HG02610 (cell line): ENCODE measurements at regions not wholly inside any gene's neighbourhood (a gene's known extent, or its start where the extent isn't known, plus 50 kb on each side); places are given as distances from the start of the nearest gene placed in this dataset.

Experiments used
- ATAC-seq: cut with Tn5 transposase; IDR thresholded peaks from one replicate; pipeline ENCODE4 v1.9.1; 2021; ENCODE audit warnings: mild to moderate bottlenecking, moderate library complexity; ENCODE audit not compliant: unreplicated experiment

DNA sequence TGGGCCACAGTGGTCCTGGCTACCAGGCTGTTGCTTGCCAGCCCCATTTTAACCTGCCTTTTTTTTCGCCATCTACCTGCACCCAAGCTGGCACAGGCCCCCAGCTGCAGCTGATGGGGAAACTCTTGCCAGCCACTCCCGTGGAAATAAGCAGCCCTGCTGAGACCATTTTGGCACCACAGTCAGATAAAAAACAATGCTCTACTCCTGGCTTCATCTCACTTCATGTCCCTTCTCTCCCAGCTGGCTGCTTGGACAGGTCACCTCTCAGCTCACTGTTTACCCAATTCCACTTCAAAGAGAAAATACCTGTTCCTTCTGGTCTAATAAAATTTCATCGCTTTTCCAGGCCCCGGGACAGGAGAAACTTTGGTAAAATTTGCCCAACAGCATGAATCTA is 322.6 kb upstream of the SLC30A5 start:
- no peak for ATAC-seq

DNA sequence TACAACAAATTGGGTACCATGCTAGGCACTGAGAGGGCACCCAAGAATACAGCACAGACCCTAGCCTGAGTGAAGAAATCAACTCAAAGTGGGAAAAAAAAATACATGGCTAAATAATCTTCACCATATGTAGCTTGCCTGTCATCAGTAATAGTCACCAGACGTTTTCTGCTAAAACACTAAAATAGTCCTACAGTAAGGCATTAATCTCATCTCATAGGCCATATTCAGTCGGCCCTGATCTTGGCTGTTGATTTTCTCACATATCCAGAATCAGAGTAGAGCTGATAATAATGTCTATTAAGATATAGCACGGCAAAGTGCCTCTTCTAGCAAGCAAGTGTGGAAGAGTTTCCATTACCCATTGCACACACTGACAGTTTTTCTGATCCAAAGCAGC is 322.1 kb upstream of the SLC30A5 start:
- ATAC-seq, result no peak

DNA sequence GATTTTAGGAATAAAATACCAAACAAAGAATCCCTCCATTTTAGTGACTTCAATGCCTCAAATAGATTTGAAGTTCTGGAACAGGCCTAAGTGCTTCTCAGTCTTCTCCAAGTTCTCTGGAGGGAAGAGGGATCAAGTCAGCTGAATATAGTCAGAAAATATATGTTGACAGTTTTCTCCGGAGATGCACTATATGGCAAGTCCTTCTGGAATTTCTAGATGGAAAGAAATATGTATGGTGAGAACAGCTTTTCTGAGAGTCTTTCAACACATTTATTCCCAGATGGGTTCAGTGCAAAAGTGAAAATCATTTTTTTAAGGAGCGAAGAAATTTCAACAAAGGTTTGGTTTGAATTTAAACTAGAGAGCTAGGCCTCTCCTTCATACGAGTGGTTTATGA is 317.4 kb upstream of the SLC30A5 start:
- no peak for ATAC-seq

DNA sequence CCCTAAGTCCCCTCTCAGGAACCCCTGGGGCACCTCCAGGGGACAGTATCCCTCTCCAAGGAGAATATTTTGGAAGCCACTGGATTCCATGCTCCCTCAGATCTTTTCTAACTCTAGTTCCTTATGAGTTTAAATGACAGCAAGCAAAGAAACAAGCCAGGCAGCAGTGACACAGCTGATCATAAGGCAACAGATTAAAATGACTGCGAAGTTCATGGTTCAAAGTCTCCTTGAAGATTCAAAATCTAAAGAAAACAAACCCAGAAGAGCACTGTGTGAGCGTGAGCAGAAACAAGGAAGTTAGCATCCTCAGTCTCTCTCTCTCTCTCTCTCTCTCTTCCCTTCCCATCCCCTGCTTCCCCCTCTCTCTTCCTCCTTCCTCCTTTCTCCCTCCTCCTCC is 316.7 kb upstream of the SLC30A5 start:
- no peak for ATAC-seq

DNA sequence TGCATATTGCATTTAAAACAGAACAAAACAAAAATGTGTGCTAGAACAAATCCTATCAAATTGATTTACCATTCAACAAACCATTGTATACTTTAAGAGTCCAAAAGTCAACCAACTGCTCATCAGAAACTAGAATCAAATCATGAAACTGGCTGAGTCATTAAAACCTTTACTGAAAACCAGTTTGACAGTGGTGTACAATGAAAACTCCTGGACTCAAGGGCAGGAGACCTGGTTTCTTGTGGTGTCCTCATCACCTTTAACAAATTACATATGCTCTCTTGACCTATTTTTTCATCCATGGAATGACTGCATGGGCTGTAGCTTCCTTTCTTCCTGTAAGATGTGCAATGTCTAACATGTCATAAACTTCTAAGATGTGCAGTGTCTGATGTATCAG is 315.3 kb upstream of the SLC30A5 start:
- ATAC-seq, result no peak

DNA sequence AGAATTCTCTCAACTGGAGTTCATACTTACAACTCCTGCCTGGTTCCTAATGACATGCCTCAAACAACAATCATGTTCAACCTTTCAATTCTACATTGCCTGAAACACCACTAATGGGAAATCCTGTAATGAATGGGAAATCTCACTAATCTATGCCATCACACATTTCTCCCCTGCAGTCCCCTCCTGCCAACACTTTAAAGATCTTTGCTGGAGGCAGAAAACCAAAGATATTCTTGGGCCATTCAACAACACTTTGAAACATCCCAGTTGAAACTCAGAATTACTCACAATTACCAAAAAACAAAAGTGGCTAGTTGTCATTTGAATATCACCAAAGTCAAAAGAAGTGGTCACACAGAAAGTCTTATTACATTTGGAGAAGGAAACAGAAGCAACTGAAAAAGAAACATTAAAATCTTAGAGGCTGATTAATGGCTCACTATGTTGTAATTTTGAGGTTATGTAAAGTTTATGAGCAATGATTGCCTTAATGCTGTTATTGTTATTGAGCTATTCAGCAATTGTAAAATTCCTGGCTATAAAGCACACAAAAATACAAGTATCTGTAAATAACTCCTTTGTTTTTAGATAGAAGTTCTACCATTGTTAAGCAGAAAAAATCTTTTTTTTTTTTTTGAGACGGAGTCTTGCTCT is 313.4 kb upstream of the SLC30A5 start:
- no peak for ATAC-seq

DNA sequence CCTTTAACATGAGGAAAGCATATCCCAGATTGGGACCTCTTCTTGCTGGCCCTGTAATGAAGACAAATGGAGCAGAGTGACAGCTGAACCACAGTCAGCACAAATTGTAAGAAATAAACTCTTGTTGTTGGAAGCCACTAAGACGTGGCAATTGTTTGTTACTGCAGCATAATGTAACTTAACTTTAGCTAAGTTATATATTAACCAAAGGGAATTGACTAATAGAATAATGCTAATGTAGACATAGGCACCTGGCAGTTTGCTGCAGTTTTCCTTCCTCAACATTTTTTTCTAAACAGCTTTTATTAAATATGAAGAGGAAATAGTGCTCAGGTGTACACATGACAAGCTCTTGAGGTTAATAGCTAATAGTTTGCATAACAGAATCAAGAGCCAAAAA is 300.7 kb upstream of the SLC30A5 start:
- ATAC-seq, result no peak

DNA sequence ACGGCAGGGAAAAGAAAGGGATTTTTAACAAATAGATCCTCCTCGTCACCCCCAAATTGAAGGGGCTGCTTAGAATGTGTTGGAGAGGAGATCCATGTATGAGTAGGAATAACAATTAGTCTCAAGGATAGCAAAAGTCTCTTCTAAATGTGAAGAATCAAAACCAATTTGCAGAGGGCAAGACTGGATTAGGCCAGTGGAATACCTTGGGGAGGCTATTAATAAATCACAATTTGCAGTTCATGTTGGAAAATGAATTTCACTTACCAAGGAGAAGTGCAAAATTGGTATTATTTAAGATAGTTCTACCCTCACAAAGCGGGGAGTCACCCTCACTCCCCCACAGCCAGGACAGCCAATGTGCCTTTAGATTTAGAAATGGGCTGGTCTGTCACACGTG is 299.8 kb upstream of the SLC30A5 start:
- no peak for ATAC-seq

DNA sequence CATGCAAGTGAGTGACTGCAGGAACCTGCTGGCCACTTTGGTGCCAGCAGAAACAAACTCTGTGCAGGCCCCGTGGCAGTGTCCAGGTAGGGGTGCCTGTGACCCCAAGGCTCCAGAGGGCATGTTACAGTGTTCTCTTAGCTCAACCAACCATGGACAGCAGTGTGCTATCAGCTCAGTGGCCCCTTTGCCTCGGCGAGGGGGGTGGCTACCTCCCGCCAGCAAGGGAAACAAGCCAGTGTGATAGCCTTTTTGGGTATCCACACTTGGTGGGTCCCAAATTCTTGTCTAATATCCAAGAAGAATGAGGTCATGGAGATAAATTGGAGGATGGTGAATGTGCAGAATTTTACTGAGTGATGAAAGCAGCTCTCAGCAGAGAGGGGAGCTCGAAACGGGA is 298.6 kb upstream of the SLC30A5 start:
- no peak for ATAC-seq

DNA sequence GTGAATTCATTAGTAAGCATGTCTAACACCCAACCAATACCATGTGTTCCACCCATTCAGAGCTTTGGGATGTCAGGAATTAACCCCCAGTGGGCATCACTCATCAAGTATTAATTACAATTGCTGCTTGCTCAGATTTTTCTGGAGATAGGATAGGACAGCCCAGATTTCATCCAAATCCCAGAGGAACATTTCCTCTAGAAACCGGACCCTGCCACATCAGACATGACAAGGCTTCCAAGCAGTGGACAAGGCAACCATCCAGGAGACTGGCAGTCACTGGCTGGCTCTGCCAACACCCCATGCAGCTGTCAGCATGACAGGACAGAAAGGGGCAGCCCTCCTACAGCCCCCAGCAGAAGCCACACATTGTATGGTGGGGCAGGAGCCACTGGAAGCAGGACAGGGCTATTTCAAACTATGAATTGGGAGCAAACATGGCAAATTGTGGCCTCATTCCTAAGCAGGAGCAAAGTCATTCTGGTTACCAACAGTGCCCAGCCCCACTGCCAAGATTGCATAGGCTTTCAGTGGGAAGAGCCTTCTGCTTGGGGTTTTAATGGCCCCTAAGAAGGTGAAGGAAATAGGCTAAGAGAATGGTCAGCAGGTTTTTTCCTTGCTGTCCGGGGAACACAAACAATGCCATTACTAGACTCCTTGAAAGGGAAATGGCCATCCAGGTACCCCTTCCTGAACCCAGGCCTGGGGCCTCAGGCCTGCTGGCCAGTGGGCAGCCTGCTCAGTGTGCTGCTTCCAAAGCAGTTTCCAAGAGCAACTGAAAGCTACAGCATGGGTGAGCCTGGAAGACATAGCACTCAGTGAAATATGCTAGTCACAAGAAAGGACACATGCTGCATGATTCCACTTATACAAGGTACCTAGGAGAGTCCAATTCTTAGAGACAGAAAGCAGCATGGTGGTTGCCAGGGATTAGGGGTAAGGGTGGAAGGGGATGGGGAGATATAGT is 294.7 kb upstream of the SLC30A5 start:
- ATAC-seq, result no peak

DNA sequence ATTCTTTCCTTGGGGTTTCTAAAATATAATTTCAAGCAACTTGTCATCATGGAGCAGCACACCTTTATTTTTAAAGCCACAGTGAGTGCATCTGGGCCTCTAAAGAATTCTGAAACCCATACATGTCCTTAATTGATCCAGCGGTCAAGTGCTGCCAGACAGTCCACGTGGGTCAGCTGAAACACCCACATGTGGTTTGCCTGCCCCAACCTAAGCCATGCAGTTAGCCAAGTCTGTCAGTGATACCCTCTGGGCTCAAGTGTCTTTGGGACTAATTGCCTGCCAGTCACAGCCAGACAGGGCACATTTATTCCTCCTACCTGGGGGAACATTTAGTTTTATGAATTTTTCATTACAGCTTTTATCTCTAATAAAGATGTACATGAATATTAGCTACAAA is 291.4 kb upstream of the SLC30A5 start:
- no peak for ATAC-seq

DNA sequence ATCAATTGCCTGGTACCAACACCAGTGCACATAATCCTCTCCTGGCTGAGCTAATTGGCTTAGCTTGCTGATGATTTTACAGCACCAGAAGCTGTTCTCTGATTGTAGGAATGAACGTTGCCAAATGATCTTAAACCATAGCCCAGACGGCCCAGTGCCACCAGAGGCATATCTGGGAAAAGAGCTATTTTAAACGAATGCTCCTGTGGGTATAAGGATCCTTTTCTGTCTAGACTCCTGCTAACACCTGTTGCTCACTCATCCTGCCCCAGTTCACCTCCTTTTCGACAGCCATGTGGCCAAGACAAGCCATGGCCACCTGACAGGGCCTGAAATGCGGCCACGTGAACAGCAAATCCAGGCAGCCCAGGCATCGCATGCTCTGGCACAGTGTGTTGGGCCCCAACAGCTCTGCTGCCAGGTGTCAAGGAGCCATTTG is 289.9 kb upstream of the SLC30A5 start:
- no peak for ATAC-seq

DNA sequence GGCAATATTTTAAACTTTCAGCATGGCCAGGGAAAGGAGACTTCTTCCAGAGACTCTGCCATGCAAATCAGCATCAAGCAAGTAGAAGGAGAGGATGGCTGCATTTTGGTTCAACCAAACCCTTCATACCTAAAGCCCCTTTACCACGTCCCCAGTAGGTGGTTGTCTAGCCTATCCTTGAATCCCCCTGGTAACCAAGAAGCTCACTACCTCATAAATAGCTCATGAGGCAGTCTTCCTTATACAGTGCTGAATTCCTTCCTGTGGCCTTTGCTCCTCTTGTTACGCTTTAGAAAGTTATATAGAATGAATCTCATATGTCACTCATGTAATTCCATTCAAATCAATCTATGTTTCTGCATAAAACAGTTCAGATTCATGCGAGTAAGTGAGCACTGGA is 289.5 kb upstream of the SLC30A5 start:
- ATAC-seq, result no peak

DNA sequence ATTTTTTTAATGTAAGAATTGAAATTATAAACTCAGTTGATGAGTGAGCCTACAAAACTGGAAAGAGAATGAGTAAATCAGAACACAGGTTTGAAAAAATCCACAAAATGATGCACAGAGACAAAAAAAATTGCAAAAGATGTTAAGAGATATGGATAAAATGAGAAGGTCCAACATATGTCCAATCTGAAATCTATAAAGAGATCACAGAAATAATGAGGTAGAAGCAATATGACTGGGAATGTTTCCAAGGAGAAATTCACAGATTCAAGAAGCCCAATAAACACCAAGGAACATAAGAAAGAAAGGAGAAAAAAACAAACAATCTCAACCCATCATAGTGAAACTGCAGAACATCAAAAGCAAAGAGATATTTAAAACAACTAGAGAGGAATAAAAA is 288.4 kb upstream of the SLC30A5 start:
- ATAC-seq, result no peak

DNA sequence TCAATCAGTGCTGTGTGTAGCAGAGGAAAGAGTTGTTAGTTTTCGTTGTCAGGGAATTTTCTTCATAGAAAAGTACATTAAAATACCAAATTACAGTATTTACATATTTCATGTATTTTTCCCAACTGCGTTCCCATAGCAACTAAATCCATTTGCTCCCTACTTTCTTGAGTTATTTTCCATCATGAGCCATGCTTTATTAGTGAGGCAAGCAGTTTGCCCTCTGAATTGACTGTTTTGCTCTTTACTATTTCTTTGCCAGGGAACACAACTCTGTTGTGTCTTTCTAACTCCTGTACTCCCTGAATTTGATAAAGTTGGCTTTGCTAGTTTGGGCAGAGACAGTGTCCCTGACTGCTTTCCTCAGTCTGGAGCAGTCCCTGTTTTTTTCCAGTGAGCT is 276.2 kb upstream of the SLC30A5 start:
- ATAC-seq, result no peak

DNA sequence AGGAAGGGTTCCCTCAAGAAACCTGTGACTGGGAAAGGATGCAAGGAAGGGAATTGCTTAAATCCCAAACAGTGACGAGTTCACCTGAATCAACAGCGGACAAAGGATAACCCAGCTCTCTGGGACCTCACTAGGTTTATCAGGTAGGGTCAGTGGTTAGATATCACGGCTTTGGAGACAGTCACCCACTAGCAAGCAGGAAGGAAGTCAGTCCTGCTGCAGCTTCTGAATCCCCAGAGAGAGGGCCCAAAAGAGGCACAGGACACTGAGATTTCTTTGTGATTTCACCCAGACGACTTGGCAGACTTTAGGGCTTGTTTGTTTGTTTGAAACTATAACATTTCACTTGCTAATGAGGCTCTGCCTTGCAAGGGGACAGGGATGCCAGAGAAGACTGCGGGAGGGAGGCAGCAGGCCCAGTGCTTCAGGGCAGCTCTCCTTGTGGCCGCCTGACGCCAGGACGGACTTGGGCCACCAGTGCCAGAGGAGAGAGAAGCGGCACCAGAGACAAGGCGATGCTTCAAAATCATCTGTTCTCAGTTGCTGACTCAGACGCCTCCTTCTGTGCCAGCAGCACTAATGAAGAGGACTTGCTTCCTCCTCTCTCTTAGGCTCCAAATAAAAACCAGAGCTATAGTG is 275.6 kb upstream of the SLC30A5 start:
- ATAC-seq, result no peak

DNA sequence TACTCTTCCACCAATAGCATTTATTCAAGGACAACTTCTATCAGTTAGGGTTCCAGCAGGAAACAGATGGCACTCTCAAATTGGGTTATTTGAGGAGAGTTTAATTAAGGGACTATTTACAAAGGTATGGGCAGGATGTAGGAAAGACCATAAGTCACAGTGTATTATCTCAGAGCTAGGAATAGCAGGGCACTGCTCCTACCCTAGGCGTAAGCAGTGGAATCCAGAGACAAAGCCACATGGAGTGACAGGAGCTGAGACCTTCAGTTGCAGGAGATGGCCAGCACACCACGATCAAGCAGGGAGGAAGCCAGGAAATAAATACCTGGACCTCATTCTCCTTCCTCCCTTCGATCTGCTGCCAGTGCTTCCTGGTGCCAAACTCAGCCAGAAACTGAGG is 274.9 kb upstream of the SLC30A5 start:
- ATAC-seq, result no peak

DNA sequence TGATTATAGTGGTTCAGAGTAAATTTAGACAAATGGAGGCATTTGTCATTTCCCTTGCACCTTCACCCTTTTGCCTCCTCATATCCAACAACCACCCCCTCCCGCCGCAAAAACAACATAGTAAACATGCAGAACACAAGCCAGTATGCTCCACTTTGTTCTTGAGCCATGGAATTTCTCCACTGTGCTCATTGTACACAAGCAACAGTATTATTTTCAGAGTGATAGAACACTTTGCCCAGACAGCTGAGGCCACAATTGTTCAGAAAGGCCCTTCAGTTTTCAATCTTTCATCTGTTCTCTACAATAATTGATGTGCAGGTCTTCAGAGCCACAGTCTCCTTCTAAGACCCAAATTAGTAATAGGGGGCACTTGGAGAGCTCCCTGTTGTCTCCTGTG is 272.8 kb upstream of the SLC30A5 start:
- no peak for ATAC-seq

DNA sequence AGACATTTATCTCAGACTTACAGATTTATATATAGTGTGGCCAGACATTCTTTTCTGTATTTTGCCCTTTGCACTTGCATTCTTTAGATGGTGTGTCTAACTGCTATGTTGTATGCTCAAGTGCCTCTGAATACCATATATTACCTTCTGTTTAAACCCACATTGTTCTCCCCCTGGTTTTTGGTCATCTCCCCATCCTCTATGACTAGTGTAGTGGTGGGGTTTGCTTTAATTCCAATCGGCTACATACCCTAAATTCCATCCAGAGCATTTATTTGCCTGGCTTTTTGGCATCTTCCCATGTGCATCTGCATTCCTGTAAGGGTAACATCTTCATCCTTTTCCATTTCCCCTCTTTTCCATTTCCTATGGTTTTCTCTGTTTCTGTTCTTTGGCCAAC is 271.0 kb upstream of the SLC30A5 start:
- no peak for ATAC-seq

DNA sequence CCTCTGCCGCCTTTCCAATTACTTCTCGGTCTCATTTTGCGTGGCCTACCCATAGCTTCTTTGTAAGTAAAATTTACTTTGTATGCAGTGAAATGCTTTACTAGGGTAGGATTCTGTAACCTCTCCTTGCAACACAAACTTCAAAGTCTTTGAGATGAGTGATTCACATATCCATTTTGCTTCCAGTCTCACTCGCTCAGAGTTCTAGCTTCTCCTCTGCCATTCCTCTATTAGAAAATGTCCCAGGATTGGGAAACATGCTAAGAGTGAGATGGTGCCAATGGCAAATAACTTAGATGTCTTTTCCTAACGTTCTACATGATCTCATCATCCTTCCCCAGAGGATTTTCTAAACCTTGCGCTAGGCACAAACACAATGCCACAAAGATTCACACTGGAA is 270.5 kb upstream of the SLC30A5 start:
- ATAC-seq, result no peak

DNA sequence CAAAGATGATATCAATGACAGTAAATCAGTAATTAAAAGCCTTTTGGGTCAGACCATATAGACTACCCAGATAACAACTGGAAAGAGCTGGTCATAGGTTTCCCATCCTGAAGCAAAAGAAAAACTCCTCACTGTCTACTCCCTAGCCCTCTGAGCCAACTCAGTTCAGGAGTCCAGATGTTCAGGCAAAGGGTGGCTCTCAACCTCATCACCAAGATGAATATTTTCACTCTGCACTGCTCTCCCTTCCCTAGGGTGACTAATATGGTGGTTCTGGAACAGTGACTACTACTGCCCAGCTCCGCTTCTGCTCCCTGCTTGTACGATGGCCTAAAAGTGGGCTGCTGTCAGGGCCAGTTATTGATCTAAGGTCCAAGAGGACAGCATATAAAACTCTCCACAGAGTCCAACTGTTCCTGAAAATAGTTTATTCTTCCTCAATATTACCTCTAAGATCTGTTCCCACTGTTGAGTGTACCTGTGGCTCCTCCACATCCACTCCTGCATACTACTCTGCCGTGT is 263.4 kb upstream of the SLC30A5 start:
- no peak for ATAC-seq
